ENCODE measurements at regions not wholly inside any gene's neighbourhood (a gene's known extent, or its start where the extent isn't known, plus 50 kb on each side); places are given as distances from the start of the nearest gene placed in this dataset.
"Not testable (repeated sequence)": the region's sequence is repeated elsewhere in the genome, so short reads cannot be mapped to it uniquely, and the experiment has no call there.

GRCh38 chr22:11285839-11286205, 4242.2 kb upstream of the OR11H1 start:
- not testable (repeated sequence) for TF ChIP-seq GLI4 (CRISPR knock-in tag; IDR thresholded peaks at IDR 0.05; ENCODE audit: borderline replicate concordance); EZH2 (conservative IDR thresholded peaks at IDR 0.05; ENCODE audit: low read depth, low read length); ZNF432 (CRISPR knock-in tag; IDR thresholded peaks at IDR 0.05; ENCODE audit: borderline replicate concordance); U2AF2 (IDR thresholded peaks at IDR 0.05; ENCODE audit: low read depth, low read length); KAT7 (CRISPR knock-in tag; IDR thresholded peaks at IDR 0.05; ENCODE audit: borderline replicate concordance); HOXA9 (CRISPR knock-in tag; IDR thresholded peaks at IDR 0.05; ENCODE audit: borderline replicate concordance); IRF2 (CRISPR knock-in tag; IDR thresholded peaks at IDR 0.05); ZFP36L1 (CRISPR knock-in tag; IDR thresholded peaks at IDR 0.05); CBX2 (IDR thresholded peaks at IDR 0.05; ENCODE audit: low read depth, low read length); CBX2 (CRISPR knock-in tag; IDR thresholded peaks at IDR 0.05; ENCODE audit: low read depth); PBX3 (CRISPR knock-in tag; IDR thresholded peaks at IDR 0.05; ENCODE audit: borderline replicate concordance); FOXA1 (IDR thresholded peaks at IDR 0.05); FOXA1 (CRISPR knock-in tag; IDR thresholded peaks at IDR 0.05); HDAC1 (CRISPR knock-in tag; IDR thresholded peaks at IDR 0.05); CTCF (CRISPR knock-in tag; IDR thresholded peaks at IDR 0.05); GABPA (IDR thresholded peaks at IDR 0.05; ENCODE audit: low read depth, low read length); GABPA (CRISPR knock-in tag; IDR thresholded peaks at IDR 0.05; ENCODE audit: low read depth)
